ENCODE measurements at regions not wholly inside any gene's neighbourhood (a gene's known extent, or its start where the extent isn't known, plus 50 kb on each side); places are given as distances from the start of the nearest gene placed in this dataset.

DNA sequence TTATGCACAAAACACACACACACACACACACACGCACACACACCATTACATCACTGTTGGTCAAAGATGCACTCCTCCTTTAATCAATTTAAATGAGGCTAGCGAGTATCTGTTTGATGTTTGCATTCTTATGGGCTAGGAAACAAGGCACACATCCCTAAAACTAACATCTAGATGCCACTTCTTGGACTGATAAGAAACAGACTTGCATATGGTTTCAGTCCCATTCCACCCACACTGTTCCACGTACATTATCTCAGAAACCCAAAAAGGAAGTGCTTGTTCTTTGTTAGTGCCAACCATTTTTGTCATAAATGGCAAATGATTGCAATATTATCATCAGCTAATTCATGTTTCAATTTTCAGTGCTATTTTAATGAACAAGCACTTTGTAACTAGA is 69.5 kb downstream of the CCR1 start:
- TF ChIP-seq EMX1 (CRISPR knock-in tag; IDR thresholded peaks at IDR 0.05) (no peak), E2F4 (CRISPR knock-in tag; IDR thresholded peaks at IDR 0.05; ENCODE audit: borderline replicate concordance, low read depth) (no peak), AR (CRISPR knock-in tag; IDR thresholded peaks at IDR 0.05) (no peak), HMGXB4 (CRISPR knock-in tag; IDR thresholded peaks at IDR 0.05) (no peak), ERG (CRISPR knock-in tag; IDR thresholded peaks at IDR 0.05) (no peak), NFYB (CRISPR knock-in tag; conservative IDR thresholded peaks at IDR 0.05; ENCODE audit: low read depth) (no peak), SMAD3 (CRISPR knock-in tag; IDR thresholded peaks at IDR 0.05; ENCODE audit: borderline replicate concordance) (no peak), ZNF512 (CRISPR knock-in tag; IDR thresholded peaks at IDR 0.05; ENCODE audit: borderline replicate concordance) (no peak), GRHL2 (CRISPR knock-in tag; IDR thresholded peaks at IDR 0.05; ENCODE audit: insufficient replicate concordance, severe bottlenecking) (no peak), ZNF138 (CRISPR knock-in tag; conservative IDR thresholded peaks at IDR 0.05) (no peak), MYBL2 (CRISPR knock-in tag; IDR thresholded peaks at IDR 0.05) (no peak), ESRRA (CRISPR knock-in tag; IDR thresholded peaks at IDR 0.05; ENCODE audit: borderline replicate concordance) (no peak), ZNF121 (CRISPR knock-in tag; IDR thresholded peaks at IDR 0.05) (no peak), NFE2L1 (CRISPR knock-in tag; IDR thresholded peaks at IDR 0.05) (no peak), NR1H2 (CRISPR knock-in tag; IDR thresholded peaks at IDR 0.05) (no peak), ZNF232 (CRISPR knock-in tag; IDR thresholded peaks at IDR 0.05) (no peak)
- POLR2A ChIA-PET: no interaction called here
- Mint-ChIP-seq H3K27ac (no peak overlapping the region), H3K36me3 (no peaks in the 10 kb centered on the region), H3K9me3 (peaks cover 5% of the 10 kb centered on the region; the same call in 1 of the 2 replicates), H3K27me3 (ENCODE audit: low read depth) (no peaks in the 10 kb centered on the region), H3K4me1 (no peaks in the 10 kb centered on the region), H3K4me3 (no peak overlapping the region)
- no peak for DNase-seq (ENCODE audit: low spot score)
- CTCF ChIA-PET: no interaction called here
- no peak for ATAC-seq

DNA sequence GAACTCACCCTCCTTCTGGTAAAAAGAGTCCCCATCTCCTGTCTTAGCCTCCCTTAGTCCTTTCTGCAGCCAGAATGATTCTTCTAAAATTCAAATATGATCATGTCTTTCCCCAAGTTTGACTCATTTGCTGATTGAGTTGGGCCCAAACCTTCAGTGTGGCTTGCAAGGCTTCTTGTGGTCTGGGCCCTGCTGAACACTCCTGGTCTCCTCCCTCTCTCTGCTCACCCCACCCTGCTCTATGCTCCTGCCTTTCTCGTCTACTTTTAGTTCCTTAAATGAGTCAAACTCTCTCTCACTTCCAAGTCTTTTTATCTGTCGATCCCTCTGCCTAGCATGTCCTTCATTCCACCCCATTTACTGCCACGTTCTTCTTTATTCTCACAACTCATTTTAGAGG is 72.6 kb downstream of the CCR1 start:
- Mint-ChIP-seq H3K27ac (no peak overlapping the region), H3K4me3 (no peak overlapping the region), H3K36me3 (no peaks in the 10 kb centered on the region), H3K9me3 (no peaks in the 10 kb centered on the region), H3K4me1 (no peaks in the 10 kb centered on the region), H3K27me3 (ENCODE audit: low read depth) (no peaks in the 10 kb centered on the region)
- ChIA-PET POLR2A (no interaction called here), CTCF (no interaction called here)
- ATAC-seq (no peak), DNase-seq (ENCODE audit: low spot score) (no peak)
- TF ChIP-seq ZNF396 (CRISPR knock-in tag; IDR thresholded peaks at IDR 0.05; ENCODE audit: borderline replicate concordance) (no peak), ELF4 (CRISPR knock-in tag; IDR thresholded peaks at IDR 0.05; ENCODE audit: low read depth) (no peak), IRF2 (CRISPR knock-in tag; IDR thresholded peaks at IDR 0.05; ENCODE audit: borderline replicate concordance, low read depth) (no peak), ZBTB21 (CRISPR knock-in tag; IDR thresholded peaks at IDR 0.05; ENCODE audit: borderline replicate concordance) (no peak), CBFB (CRISPR knock-in tag; IDR thresholded peaks at IDR 0.05; ENCODE audit: low read depth) (no peak), JAZF1 (CRISPR knock-in tag; IDR thresholded peaks at IDR 0.05) (no peak)
- TF ChIP-seq, protein P1, sequence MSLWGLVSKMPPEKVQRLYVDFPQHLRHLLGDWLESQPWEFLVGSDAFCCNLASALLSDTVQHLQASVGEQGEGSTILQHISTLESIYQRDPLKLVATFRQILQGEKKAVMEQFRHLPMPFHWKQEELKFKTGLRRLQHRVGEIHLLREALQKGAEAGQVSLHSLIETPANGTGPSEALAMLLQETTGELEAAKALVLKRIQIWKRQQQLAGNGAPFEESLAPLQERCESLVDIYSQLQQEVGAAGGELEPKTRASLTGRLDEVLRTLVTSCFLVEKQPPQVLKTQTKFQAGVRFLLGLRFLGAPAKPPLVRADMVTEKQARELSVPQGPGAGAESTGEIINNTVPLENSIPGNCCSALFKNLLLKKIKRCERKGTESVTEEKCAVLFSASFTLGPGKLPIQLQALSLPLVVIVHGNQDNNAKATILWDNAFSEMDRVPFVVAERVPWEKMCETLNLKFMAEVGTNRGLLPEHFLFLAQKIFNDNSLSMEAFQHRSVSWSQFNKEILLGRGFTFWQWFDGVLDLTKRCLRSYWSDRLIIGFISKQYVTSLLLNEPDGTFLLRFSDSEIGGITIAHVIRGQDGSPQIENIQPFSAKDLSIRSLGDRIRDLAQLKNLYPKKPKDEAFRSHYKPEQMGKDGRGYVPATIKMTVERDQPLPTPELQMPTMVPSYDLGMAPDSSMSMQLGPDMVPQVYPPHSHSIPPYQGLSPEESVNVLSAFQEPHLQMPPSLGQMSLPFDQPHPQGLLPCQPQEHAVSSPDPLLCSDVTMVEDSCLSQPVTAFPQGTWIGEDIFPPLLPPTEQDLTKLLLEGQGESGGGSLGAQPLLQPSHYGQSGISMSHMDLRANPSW (CRISPR knock-in tag; conservative IDR thresholded peaks at IDR 0.05; ENCODE audit: low read depth): no peak
- TF ChIP-seq, protein P2, sequence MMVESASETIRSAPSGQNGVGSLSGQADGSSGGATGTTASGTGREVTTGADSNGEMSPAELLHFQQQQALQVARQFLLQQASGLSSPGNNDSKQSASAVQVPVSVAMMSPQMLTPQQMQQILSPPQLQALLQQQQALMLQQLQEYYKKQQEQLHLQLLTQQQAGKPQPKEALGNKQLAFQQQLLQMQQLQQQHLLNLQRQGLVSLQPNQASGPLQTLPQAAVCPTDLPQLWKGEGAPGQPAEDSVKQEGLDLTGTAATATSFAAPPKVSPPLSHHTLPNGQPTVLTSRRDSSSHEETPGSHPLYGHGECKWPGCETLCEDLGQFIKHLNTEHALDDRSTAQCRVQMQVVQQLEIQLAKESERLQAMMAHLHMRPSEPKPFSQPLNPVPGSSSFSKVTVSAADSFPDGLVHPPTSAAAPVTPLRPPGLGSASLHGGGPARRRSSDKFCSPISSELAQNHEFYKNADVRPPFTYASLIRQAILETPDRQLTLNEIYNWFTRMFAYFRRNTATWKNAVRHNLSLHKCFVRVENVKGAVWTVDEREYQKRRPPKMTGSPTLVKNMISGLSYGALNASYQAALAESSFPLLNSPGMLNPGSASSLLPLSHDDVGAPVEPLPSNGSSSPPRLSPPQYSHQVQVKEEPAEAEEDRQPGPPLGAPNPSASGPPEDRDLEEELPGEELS (CRISPR knock-in tag; IDR thresholded peaks at IDR 0.05): no peak
